ENCODE measurements at regions not wholly inside any gene's neighbourhood (a gene's known extent, or its start where the extent isn't known, plus 50 kb on each side); places are given as distances from the start of the nearest gene placed in this dataset.

GRCh38 chr7:46294381-46294780 lies 373.3 kb upstream of the IGFBP3 start:
- no peak for TF ChIP-seq CTCF (IDR thresholded peaks at IDR 0.05; ENCODE audit: low read depth, low read length)
- H3K4me3 ChIP-seq (ENCODE audit: low read depth, low read length): no peak overlapping the region

- TF ChIP-seq CTCF (IDR thresholded peaks at IDR 0.05; ENCODE audit: low read depth, low read length): no peak
- H3K4me3 ChIP-seq (ENCODE audit: low read depth, low read length): no peak overlapping the region
These were observed 371.7 kb upstream of the IGFBP3 start for GRCh38 chr7:46292741-46293140.

- H3K4me3 ChIP-seq (ENCODE audit: low read depth, low read length): no peak overlapping the region
- TF ChIP-seq CTCF (IDR thresholded peaks at IDR 0.05; ENCODE audit: low read depth, low read length): no peak
These were observed 370.6 kb upstream of the IGFBP3 start for GRCh38 chr7:46291601-46292150.

- no peak for TF ChIP-seq CTCF (IDR thresholded peaks at IDR 0.05; ENCODE audit: low read depth, low read length)
- H3K4me3 ChIP-seq (ENCODE audit: low read depth, low read length): no peak overlapping the region
These were observed 370.0 kb upstream of the IGFBP3 start for GRCh38 chr7:46291050-46291438.

- TF ChIP-seq CTCF (IDR thresholded peaks at IDR 0.05; ENCODE audit: low read depth, low read length): no peak
- H3K4me3 ChIP-seq (ENCODE audit: low read depth, low read length): no peak overlapping the region
These were observed 369.4 kb upstream of the IGFBP3 start for GRCh38 chr7:46290374-46291049.

GRCh38 chr7:46288861-46289260 lies 367.8 kb upstream of the IGFBP3 start:
- no peak for TF ChIP-seq CTCF (IDR thresholded peaks at IDR 0.05; ENCODE audit: low read depth, low read length)
- H3K4me3 ChIP-seq (ENCODE audit: low read depth, low read length): no peak overlapping the region

- TF ChIP-seq CTCF (IDR thresholded peaks at IDR 0.05; ENCODE audit: low read depth, low read length): no peak
- H3K4me3 ChIP-seq (ENCODE audit: low read depth, low read length): no peak overlapping the region
These were observed 366.9 kb upstream of the IGFBP3 start for GRCh38 chr7:46288010-46288409.

Data from WI38 (cell line).